OCI-LY1 (cell line): ENCODE measurements at regions not wholly inside any gene's neighbourhood (a gene's known extent, or its start where the extent isn't known, plus 50 kb on each side); places are given as distances from the start of the nearest gene placed in this dataset.

Source experiments
- H2AFZ ChIP-seq: fragments of 200-600 bp; sonication (generic), shearing (Covaris generic); 2 replicates; pipeline ENCODE4 v1.6.0; 2014; ENCODE audit warnings: antibody characterized with exemption, mild to moderate bottlenecking, low read length
- H3F3A ChIP-seq: fragments of 200-600 bp; sonication (generic), shearing (Covaris generic); 2 replicates; pipeline ENCODE4 v1.6.0; 2014; ENCODE audit warnings: mild to moderate bottlenecking, antibody characterized with exemption, low read length, moderate library complexity; ENCODE audit not compliant: insufficient read depth
- H3K27ac ChIP-seq: fragments of 200-600 bp; sonication (generic); 2 replicates; pipeline ENCODE4 v1.5.1; 2014; ENCODE audit warnings: low read length, mixed run types, mild to moderate bottlenecking, low read depth; ENCODE audit not compliant: poor library complexity, severe bottlenecking
- H3K27me3 ChIP-seq: fragments of 200-600 bp; sonication (generic); 2 replicates; pipeline ENCODE4 v1.6.0; 2014; ENCODE audit warnings: antibody characterized with exemption, mild to moderate bottlenecking, low read length, moderate library complexity; ENCODE audit not compliant: insufficient read depth
- H3K36me3 ChIP-seq: fragments of 200-600 bp; sonication (generic); 2 replicates; pipeline ENCODE4 v1.6.1; 2014; ENCODE audit warnings: mild to moderate bottlenecking, antibody characterized with exemption, low read length, moderate library complexity, mixed read lengths; ENCODE audit not compliant: insufficient read depth
- H3K4me1 ChIP-seq: fragments of 200-600 bp; sonication (generic); 2 replicates; pipeline ENCODE4 v1.5.1; 2014; ENCODE audit warnings: mild to moderate bottlenecking, low read length, moderate library complexity; ENCODE audit not compliant: insufficient read depth, severe bottlenecking
- H3K4me2 ChIP-seq: fragments of 200-600 bp; sonication (generic), shearing (Covaris generic); 2 replicates; pipeline ENCODE4 v1.6.1; 2014; ENCODE audit warnings: low read length
- H3K4me3 ChIP-seq: fragments of 200-600 bp; sonication (generic); 2 replicates; pipeline ENCODE4 v1.5.1; 2014; ENCODE audit warnings: low read length, low read depth, mild to moderate bottlenecking, mixed read lengths; ENCODE audit not compliant: poor library complexity, severe bottlenecking
- H3K79me2 ChIP-seq: fragments of 200-600 bp; shearing (Covaris generic); 2 replicates; pipeline ENCODE4 v1.6.1; 2016; ENCODE audit warnings: mixed run types, low read length, mixed read lengths; ENCODE audit not compliant: insufficient read depth
- H3K9ac ChIP-seq: fragments of 200-600 bp; sonication (generic), shearing (Covaris generic); 2 replicates; pipeline ENCODE4 v1.6.1; 2014; ENCODE audit warnings: mild to moderate bottlenecking, low read length, mixed read lengths
- H3K9me2 ChIP-seq: fragments of 200-600 bp; sonication (generic), shearing (Covaris generic); 2 replicates; pipeline ENCODE4 v1.6.1; 2014; ENCODE audit warnings: low read depth, mild to moderate bottlenecking, low read length, mixed read lengths
- H3K9me3 ChIP-seq: fragments of 200-600 bp; shearing (Covaris generic); 2 replicates; pipeline ENCODE4 v1.6.1; 2014; ENCODE audit warnings: low read length, mixed read lengths
- H4K20me1 ChIP-seq: fragments of 200-600 bp; sonication (generic), shearing (Covaris generic); 2 replicates; pipeline ENCODE4 v1.6.0; 2016; ENCODE audit warnings: mild to moderate bottlenecking, low read length; ENCODE audit not compliant: insufficient read depth
- CTCF ChIP-seq: fragments of 200-600 bp; sonication (generic), shearing (Covaris generic); IDR thresholded peaks from 2 replicates; pipeline ENCODE4 v1.5.1; 2017; ENCODE audit warnings: mild to moderate bottlenecking, antibody characterized with exemption, low read length, moderate library complexity, mixed read lengths
- EZH2 ChIP-seq: fragments of 200-600 bp; sonication (generic), shearing (Covaris generic); IDR thresholded peaks from 2 replicates; pipeline ENCODE4 v1.8.0; 2017; ENCODE audit warnings: borderline replicate concordance, mixed run types, mild to moderate bottlenecking, antibody characterized with exemption, low read length, moderate library complexity, mixed read lengths

- Histone ChIP-seq H4K20me1 (no peaks in the 10 kb centered on the region), H3K9ac (no peak overlapping the region), H3K4me3 (no peak overlapping the region), H3K4me2 (no peak overlapping the region), H3K79me2 (no peaks in the 10 kb centered on the region), H3K9me3 (no peaks in the 10 kb centered on the region), H3K36me3 (no peaks in the 10 kb centered on the region), H2AFZ (no peak overlapping the region), H3K27ac (no peak overlapping the region), H3K27me3 (no peaks in the 10 kb centered on the region), H3K4me1 (no peaks in the 10 kb centered on the region), H3F3A (no peaks in the 10 kb centered on the region), H3K9me2 (no peaks in the 10 kb centered on the region)
- TF ChIP-seq EZH2 (no peak), CTCF (no peak)
Observed at GRCh38 chr2:185255566-185255965, 483.0 kb upstream of the FSIP2 start.

DNA sequence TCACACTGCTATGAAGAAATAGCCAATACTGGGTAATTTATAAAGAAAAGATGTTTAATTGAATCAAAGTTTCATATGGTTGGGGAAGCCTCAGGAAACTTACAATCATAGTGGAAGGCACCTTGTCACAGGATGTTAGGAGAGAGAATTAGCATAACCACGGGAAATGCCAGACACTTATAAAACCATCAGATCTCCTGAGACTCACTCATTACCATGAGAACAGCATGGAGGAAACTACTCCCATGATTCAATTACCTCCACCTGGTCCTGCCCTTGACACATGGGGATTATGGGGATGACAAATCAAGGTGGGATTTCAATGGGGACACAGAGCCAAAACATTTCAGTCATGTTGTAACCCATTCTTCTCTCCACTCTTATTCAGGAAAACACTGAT, 472.9 kb upstream of the FSIP2 start:
- no peaks in the 10 kb centered on the region for H3K4me1 ChIP-seq
- H3K4me2 ChIP-seq = no peak overlapping the region
- no peak for TF ChIP-seq EZH2
- no peak for TF ChIP-seq CTCF
- no peaks in the 10 kb centered on the region for H3K79me2 ChIP-seq
- H3K36me3 ChIP-seq = no peaks in the 10 kb centered on the region
- no peaks in the 10 kb centered on the region for H3F3A ChIP-seq
- H3K9me3 ChIP-seq = no peaks in the 10 kb centered on the region
- H4K20me1 ChIP-seq = no peaks in the 10 kb centered on the region
- H3K9me2 ChIP-seq = no peaks in the 10 kb centered on the region
- no peak overlapping the region for H3K4me3 ChIP-seq
- no peak overlapping the region for H2AFZ ChIP-seq
- no peaks in the 10 kb centered on the region for H3K27me3 ChIP-seq
- H3K27ac ChIP-seq = no peak overlapping the region
- no peak overlapping the region for H3K9ac ChIP-seq

GRCh38 chr2:185268651-185269050, 470.0 kb upstream of the FSIP2 start:
- no peak for TF ChIP-seq EZH2
- TF ChIP-seq CTCF = no peak
- H4K20me1 ChIP-seq = no peaks in the 10 kb centered on the region
- H3K27ac ChIP-seq = no peak overlapping the region
- no peaks in the 10 kb centered on the region for H3F3A ChIP-seq
- H3K4me2 ChIP-seq = no peak overlapping the region
- H3K79me2 ChIP-seq = no peaks in the 10 kb centered on the region
- H2AFZ ChIP-seq = no peak overlapping the region
- no peaks in the 10 kb centered on the region for H3K9me3 ChIP-seq
- H3K9me2 ChIP-seq = no peaks in the 10 kb centered on the region
- no peak overlapping the region for H3K9ac ChIP-seq
- no peak overlapping the region for H3K4me3 ChIP-seq
- no peaks in the 10 kb centered on the region for H3K27me3 ChIP-seq
- no peaks in the 10 kb centered on the region for H3K4me1 ChIP-seq
- H3K36me3 ChIP-seq = no peaks in the 10 kb centered on the region
